NCI-H69 (cell line): ENCODE measurements at regions not wholly inside any gene's neighbourhood (a gene's known extent, or its start where the extent isn't known, plus 50 kb on each side); places are given as distances from the start of the nearest gene placed in this dataset.

Experiments
- DNase-seq: peaks from one replicate; lab custom pipeline; 2025; lab: John Stamatoyannopoulos, UW

DNA sequence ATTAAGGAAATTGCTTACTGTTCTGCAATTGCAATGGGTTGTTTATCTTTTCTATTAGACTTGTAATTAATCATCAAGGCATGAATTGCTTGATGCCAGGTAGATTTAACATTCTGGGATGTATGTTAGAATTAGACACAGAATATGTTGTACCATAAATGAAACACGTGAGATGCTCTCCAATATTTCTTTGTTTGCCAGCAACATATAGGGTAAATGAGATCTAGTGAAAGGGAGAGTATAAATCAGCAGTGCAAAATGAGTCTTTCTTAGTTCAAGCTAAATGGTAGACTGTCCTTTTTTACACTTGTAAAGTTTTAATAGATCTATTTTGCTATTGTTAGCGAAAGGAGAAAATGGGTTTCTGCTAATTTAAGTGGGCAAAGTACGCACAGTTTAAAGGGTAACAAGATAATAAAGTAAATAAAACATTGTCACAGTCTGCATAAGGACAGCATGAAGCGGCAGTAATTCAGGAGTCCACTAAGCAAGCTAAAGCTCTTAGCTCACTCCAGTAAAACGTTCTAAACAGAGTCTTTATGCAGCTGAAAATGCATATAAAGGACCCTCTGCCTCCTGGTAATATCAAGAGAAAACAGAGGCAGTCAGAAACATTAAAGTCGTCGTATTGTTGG is 1137.1 kb downstream of the OLFM4 start:
- peak; percentile 36 for DNase-seq

DNA sequence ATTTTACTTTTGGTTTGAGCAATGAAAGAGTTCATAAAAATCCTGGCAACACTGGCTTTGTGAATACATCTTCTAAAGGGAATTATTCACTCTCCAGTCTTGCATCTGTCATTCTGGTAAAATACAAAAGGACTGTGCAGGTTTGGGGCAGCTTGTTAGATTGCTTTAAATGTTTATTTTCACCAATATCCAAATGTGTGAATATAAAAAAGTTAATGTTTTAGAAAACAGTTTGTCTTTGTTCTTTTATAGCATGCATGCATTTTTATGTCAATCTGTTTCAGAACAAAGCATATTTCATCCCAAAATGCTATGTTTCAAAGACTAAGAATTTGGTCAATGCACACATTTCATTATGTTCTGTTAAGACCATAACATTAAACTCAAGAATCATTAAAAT is 1145.4 kb downstream of the OLFM4 start:
- DNase-seq, result no peak

DNA sequence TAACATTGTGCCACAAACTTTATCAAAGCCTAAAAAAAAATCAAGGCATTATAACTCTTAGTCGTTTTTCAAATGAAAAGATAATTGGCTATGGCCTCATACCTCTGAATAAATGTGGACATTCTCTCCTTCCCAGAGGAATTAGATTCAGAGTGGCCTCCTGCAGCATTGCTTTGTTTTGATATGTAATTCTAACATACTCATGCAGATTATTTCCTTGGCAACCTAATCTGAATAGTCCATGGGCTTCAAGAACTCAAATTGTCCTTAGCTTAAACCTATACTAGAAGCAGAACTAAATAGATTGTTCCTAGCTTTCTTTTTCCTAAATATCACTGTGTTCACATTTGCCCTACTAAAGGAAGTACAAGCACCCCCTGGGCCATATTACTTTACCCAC is 1146.9 kb downstream of the OLFM4 start:
- DNase-seq, result peak; percentile 6

DNA sequence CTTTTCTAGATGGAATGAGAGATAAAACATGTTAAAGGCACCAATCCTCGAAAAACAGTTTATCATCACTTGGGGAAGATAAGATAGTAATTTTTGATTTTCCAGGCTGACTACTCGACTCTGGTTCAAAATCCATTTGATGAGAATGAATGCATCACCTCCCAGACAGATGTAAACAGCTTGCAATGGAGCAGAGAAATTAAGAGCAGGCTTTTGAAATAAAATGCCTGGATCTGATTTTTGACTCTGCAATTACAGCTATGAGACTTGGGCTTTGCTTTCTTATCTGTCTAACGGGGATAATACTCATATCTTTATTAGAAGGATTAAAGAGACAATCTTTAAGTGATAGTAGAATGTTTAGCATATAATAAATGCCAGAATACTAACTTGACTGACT is 1148.9 kb downstream of the OLFM4 start:
- no peak for DNase-seq

DNA sequence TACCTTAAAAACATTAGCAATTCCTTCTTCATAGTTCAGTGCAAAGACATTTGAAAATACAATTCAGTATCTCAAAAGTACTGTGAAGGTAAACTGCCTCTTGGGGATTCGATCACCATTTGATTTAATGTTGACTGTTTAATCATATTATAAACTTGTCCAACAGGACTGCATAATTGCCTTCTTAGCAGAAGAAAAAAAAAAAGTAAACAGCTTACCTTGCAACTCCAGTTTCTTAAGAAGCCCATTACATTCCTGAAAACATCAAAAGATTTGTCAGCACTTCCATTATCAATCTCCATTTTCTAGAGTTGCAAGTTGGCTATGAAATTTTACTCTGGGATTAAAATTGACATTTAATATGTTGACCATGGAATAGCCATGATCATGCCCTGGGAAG is 1154.6 kb downstream of the OLFM4 start:
- DNase-seq, result no peak

DNA sequence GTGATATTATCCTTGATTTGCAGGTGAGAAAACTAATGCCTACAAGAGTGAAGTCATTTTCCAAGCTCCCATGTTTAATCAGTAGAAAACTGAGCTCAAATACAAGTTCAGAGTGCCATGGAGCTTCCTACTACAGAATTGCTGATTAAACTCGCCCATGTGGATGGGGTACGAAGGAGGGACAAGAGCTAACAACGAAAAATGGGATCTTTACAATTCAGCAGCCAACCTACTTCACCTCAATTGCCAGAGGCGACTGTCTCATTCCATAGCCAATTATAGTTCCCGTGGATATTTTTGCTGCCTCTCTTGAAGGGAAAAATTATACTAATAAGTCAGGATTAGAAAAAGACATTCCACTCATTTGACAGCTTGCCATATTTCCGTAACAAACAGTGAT is 1155.1 kb downstream of the OLFM4 start:
- no peak for DNase-seq

DNA sequence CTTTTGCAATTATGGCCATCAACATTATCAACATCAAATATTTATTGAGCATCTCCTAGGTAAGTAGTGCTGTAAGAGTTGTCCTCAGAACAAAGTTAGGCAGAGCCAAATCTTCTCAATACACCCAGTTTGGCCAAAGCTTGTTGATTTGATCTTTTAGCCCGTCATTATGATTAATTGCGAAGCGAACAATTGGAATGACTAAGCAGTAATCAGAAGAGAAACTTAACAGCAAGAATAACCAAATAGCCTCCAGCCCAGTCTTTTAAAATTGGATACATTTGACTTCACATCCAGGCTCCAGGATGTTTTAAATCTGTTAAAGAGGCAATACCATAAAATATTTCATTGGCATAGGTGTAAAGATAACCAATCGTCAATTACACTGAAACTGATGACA is 1156.0 kb downstream of the OLFM4 start:
- peak; percentile 68 for DNase-seq

DNA sequence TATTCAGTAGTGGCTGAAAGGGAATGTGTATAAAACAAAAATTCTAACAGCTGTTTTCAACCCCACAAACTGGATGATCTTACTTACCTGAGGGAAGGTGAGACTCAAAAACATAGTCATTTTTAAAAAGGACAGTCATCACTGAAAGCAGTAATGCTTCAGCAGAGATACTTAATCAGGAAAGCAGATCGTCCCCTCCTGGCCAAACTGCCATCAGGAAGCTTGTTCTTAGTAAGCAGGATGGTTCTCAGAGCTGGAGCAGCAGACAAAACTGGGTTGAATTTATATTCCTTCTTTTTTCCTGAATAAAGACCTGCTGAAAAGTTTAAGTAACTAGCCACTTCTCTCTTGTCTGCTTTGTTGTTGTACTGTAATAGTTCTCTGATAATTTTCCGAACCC is 1156.5 kb downstream of the OLFM4 start:
- peak; percentile 39 for DNase-seq

DNA sequence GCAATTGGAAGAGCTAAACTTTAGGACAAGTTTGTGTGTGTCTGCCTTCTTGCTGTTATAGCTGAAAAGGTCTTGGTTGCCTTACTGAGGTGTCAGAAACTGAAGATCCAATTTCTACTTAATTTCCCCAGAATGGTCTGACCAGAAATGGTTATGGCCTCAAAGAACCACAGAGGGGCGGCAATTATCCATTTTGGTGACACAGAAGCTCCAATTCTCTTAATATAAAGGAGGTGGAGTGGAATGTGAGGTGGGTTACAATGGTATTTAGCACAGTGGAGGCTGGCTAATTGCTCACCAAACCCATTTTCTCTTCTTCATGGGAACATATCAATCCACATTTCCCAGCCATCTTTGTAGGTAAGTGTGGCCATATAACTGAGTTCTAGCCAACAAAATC is 1157.2 kb downstream of the OLFM4 start:
- peak; percentile 72 for DNase-seq

DNA sequence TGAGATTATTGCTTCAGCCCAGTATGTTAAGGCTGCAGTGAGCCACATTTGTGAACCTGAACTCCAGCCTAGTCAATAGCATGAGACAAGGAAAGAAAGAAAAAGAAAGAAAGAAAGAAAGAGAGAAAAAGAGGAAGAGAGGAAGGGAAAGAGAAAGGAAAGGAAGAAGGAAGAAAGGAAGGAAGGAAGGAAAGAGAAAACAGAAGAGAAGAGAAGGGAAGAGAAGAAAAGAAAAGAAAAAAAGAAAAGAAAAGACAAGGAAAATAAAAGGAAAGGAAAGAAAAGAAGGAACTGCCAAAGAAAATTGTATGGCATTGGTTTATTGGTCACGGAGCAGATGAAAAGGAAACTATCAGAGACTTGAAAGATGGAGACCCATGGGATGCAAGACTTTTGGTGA is 1158.8 kb downstream of the OLFM4 start:
- DNase-seq, result no peak

DNA sequence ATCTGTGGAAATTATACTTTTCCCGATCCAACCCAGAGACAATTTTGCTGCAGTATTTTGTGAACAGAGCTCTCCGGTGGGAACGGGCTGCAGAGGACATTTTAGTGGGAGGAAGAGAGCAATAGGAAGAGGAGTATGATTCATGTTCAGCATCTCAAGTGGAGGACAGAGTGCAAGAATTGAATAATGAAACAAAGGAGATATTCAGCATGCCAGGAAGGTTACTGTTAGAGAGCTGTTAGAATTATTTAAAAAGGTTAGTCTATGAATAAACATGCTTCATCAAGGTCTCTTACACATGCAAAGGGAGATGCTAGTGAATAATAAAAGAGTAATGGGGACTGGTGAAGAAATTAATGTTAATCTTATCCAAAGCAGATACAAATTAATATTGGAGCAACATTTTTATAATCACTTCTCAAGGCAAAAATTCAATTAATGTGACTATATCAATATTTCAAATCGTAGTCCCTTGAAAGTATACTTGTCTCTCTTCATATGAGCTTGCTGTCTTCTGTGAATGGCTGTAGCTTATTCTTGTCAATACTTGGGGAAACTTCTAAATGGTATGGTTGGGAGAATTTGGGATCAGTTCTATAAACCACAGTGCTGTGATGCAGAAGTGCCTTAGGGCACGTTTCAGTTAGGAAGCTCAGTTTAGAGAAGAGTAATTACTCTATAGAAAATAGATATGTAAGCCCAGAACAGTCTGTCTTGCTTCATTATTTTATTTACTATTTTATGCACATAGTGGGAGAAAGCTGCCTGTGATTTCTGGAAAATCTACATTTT is 1165.8 kb downstream of the OLFM4 start:
- DNase-seq, result peak; percentile 54

DNA sequence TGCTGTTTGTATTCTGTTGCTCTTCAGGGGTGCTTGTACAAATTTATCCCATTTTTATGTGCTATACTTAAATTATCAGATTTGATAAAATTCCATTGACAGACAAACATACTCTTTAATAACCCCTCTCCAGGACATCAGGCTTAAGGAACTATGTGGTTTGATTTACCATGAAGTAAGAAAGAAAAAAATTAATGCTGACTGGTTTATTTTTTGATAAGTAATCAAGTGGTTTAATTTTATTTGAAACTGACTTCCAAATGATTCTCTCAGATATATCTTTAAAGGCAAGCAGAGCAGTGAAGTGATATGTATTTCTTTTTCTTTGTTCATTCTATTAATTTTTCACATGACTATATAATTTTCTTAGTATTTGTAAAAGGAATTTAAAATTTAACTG is 1168.1 kb downstream of the OLFM4 start:
- no peak for DNase-seq

DNA sequence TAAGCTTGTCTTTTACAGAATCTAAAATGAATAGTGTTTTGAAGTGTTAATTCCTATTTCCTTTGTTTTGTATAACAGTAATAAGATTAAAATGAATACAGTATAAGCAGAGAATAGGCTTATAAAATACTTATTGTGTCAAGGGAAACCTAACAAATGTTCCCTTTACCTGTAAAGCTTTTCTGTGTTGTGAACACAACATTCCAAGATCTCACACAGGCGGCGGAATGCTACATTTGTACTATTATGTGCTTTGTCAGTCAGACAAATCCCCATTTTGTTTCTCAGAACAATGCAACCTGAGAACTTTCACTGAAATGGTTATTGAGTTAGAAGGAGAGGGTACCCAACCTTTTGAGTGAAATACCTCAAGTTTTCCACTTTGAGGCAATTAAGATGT is 1170.3 kb downstream of the OLFM4 start:
- no peak for DNase-seq

DNA sequence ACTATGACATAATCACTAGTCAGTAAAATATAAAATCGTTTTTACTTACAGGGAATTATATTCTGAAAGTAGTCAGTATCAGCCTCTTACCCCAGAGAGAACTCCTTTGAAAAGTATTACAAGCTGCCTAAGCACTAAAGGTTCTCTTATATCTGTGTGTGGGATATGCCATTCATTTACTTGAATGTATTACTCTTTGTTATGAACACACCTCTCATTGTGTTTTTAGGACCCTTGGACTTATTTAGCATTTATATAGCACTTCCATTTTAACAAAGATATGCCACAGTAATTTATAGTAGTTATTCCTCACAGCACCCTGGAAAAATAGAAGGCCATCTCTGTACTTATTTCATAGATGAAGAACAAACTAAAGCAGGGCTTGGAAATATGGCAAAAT is 1178.0 kb downstream of the OLFM4 start:
- no peak for DNase-seq

DNA sequence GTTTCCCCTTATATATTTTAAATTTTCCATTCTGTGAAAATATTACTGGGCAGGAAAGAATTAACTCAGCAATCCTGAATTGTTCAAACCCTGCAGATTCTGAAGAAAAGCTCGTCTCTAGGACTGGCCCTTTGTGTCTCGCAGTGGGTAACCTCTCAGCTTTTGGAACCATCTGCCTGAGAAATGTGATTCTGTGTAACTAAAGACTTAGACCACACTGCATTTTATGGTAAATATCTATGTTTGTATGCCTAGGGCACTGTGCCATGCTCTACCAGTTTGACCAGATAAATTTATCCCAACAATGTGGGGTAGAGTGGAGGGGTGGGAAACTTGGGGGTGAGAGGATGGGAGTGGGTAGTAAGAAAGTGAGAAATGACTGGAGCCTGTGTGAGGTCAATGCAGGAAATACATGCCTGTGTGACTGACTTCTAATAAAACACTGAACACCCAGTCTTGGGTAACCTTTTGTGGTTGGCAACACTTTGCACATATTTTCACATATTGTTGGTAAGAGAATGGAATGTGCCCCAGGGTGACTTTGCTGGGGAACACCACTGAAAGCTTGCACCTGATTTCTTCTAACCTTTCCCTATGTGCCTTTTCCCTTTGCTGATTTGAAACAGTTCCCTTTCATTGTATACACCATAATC is 1181.9 kb downstream of the OLFM4 start:
- peak; percentile 6 for DNase-seq

DNA sequence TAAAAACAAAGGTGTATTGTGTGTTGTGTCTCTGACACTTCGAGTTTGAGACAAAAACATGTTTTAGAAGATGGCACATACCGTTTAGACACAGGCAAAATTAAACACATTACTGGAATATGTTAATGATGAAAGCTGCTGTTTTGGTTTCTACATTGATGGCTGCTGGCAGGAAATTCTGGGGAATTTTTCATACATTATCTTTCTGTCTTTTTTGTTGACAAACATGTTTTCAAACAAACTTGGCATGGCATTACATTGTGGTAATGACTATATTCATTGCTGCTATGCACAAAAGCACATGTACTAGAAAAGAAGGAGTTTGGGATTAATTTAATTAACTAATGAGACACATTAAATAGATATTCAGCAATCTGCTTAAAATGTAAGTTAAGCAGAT is 1187.6 kb downstream of the OLFM4 start:
- DNase-seq, result no peak

DNA sequence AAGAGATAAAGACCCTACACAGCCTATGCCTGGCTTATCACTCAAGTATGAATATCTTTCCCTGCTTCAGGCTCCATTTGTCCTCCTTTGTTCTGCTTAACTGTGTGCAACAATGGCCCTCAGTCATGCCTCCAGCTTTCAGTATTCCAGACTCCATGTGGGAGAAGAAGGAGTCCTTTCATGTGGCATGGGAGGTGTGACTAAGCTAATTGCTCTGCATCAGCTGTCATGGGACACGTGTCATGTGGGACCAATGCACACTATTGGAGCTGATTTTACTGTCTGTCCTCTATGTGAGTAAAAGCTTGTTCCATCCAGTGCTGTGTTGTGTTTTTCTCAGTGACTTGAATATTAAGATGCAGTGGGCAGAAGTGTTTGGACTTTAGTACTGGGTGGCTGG is 1198.3 kb downstream of the OLFM4 start:
- peak; percentile 4 for DNase-seq

DNA sequence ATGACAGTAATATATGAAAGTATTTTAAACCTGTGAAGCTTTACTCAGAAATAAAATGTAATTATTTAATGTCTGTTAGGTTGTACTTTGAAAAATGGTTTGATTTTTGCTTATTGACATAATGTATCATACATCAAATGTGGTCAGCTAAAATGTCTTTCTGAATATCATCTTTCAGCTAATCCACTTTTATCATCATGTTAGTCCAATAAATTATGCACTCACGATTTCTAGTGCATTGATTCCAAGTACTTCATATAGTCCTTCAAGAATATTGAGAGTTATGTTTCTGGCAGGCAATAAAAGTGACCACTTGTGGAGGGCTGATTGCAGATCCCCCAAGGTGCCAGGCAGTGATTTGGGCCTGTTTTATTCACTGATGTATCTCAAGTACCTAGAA is 1204.1 kb downstream of the OLFM4 start:
- DNase-seq, result no peak

DNA sequence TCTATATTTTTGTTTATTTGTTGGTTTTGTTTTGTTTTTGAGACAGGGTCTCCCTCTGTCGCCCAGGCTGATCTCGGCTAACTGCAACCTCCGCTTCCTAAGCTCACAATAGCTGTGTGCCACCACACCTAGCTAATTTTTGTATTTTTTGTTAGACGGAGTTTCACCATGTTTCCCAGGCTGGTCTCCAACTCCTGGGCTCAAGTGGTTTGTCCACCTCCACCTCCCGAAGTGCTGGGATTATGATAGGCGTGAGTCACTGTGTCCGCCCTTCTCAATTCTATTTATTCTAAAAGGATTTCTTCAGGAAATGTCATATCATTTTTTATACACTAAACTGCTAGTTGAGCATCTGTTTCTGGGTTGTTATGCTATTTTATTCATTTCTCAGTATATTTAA is 1206.0 kb downstream of the OLFM4 start:
- no peak for DNase-seq

DNA sequence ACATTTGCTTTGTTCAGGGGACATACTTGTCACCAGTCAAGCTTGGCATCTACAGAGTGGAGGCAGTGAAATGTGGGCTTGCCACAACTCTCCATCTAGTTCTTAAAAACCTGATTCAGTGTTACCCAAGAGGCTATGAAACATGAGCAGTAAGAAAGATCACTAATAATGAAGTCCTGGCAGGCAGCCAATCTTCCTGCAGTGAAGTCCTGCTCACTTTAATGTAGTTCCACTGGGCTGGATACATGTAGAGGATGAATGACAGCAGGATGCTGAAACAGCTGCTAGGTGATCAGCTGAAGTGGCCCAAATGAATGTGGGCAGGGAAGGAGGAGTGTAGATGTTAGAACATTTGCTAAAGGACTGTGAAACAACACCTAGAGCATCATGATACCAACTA is 1213.1 kb downstream of the OLFM4 start:
- peak; percentile 92 for DNase-seq

DNA sequence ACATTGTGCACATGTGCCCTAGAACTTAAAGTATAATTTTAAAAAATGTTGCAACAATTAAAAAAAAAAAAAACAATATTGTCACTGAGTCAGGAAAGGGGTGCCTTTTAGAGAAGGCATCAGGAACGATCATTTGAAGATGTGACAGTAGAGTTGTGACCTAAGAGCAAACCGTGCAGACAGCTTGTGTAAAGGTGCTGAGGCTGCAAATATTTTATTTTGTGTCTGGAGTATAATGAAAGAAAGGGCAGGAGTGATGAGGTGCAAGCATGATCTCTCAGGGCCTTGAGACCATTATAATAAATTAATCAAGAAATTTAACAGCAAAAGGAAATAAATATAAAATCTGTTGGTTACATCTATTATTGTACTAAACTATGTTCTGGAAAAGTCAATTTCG is 1219.7 kb downstream of the OLFM4 start:
- no peak for DNase-seq

DNA sequence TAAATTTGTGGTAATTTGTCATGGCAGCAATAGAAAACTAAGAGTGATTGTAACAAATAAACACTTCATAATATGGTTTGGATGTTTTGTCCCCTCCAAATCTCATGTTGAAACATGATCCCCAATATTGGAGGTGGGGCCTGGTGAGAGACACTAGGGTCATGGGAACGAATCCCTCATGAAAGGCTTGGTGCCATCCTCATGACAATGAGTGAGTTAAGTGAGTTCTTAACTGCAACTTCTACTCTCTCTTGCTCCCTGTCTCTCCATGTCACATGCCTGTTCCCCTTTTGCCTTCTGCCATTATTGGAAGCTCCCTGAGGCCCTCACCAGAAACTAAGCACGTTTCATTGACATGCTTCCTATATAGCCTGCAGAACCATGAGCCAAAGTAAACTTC is 1233.2 kb downstream of the OLFM4 start:
- no peak for DNase-seq

DNA sequence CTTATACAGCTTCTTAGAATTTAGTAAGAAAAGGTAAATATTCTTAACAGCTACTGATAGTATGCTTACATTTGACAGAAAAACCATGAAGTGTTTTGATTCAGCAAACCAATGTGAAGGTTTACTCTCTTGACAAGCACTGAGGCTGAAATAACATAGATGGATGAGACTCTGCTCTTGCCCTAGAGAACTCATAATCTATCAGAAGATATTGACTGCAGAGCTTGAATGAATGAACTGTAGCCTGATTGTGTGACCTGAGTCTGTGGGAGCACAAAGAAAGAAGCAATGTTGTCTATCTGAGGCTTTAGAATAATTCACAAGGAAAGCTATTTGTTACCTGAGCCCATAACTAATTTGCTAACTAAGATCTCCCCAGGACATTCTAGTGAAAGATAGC is 1235.3 kb downstream of the OLFM4 start:
- DNase-seq, result no peak
